ENCODE measurements at regions not wholly inside any gene's neighbourhood (a gene's known extent, or its start where the extent isn't known, plus 50 kb on each side); places are given as distances from the start of the nearest gene placed in this dataset.
"Not testable (repeated sequence)": the region's sequence is repeated elsewhere in the genome, so short reads cannot be mapped to it uniquely, and the experiment has no call there.

DNA sequence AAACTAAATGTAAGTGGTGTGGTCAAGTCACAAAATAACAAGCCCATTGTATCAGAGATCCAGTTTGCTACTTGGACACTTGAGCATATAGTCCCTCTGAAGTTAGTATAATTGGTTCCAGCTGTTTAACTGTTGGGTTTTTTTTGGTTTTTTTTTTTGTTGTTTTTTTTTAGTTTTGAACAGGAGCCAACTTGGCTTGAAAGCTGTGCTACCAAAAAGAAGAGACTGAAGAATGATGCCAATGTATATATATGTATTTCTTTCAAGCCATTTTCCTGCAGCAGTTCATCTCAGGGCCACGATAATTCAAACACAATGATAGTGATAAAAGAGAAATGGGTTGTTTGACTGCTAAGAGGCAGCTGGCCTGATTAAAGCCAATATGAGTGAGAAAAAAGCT lies 138.3 kb downstream of the PCDH18 start:
- peak; percentile 14 for DNase-seq (ENCODE audit: low read depth)

DNA sequence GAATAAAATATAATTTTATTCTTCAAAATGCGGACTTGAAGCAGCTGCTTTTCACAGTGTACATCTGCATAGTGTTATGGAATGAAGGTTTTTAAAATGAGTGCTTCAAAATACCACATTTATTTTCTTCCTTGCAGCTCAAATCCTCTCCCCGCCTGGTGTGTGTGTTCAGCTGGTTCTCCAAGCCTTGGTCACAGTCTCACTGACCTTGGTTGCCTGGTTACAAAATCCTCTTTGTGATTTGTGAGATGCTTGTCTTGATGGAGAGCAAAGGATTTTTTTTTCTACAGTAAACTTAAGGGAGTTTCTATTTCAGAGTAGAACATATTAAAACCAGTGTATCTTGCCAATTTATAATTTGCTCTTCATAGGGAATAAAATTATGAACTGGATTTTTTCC lies 139.2 kb downstream of the PCDH18 start:
- peak; percentile 85 for DNase-seq (ENCODE audit: low read depth)

DNA sequence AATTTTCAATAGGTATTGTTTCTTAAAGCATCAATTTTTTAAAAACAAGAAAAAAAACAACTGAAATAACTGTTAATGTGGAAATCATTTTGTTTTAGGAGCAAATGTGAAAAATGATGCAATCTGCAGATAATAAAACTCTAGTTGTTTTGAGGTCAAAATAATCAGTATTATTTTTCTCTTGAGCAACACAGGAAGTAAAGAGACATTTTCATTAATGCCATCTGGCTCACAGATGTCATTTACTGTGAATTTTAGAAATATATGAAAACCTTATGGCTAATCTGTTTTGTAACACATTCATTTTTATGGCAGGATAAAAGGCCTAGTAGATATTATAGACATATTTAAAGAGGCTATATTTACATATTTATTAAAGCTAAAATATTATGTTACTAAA lies 141.6 kb downstream of the PCDH18 start:
- DNase-seq (ENCODE audit: low read depth) = peak; percentile 47

DNA sequence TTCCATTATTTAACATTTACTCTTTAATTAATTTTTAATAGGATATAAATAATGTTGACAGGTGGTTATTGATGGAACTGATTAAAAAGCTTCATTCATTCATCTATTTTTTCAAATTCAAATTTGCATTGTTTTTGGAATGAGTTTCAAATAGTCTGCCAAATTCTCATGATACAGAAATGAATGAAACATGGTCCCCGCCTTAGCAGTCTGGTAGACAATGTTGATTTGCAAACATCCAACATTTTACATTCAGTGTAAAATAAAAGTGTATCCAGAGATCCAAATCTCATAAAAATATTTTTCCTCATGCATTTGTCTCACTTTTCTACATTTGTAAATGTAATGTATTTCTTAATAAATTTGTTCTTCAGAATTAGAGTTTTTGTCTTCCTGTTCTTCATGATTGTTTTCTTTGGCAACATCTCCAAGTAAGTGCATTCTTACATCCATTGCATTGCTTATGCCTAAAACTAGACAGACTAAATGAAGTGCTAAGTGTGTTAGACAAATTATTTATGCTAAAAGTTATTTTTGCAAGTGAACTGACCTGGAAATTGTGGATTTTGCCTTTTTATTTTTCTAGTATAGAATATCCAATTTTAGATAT lies 142.3 kb downstream of the PCDH18 start:
- DNase-seq (ENCODE audit: low read depth) = peak; percentile 65

DNA sequence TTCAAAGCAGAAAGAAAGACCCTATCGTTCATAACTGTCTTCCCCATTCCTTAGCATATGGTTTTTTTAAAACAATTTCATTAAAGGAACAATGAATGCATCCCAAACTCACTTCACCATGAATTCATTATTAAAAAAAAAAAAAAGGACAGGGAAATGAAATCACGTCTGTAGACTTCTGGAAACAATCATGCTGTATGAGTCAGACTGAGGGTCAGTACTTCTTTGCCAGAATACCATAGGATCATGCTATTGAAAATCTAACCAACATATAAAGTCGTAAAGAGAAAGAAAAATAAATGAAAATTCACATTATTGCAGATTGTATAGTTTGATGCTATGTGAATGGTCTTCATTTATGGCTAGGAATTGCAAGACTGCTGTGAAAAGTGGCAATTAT lies 144.4 kb downstream of the PCDH18 start:
- DNase-seq (ENCODE audit: low read depth) = peak; percentile 77

DNA sequence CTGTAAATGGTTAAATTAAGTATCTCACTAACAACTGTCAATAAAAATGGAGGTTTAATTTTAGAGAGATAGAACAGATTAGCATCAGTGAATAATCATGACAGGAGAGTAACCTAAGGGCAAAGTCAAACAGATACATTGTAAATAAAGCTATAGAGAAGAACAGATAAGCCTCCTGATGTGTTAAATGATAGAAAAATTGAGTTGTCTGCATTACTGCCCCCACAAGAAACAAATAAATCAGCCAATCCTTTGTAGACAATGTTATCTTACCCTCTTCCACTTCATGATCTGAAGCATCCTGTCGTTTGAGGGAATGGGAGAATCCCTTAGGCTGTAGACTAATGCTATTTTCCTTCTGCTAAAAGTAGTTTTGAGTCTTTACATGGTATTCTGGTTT lies 147.8 kb downstream of the PCDH18 start:
- DNase-seq (ENCODE audit: low read depth) = no peak

DNA sequence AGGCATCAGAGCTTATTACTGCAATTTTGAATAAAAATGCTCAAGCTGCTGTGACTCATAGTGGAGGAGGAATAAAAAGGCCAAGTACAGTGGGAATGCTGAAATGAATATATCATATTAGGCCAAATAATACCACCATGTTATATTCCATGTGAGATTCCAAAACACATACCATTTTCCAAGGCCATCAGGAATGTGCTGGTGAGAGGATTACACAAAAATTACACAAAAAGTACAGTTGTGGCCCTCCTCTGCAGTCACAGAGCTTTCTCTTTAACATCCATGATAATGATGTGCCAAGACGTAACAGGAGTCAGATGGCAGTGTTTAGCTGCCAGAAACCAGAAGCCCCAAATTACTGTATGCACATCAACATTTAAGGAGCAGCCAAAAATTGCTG lies 153.5 kb downstream of the PCDH18 start:
- DNase-seq (ENCODE audit: low read depth) = no peak

DNA sequence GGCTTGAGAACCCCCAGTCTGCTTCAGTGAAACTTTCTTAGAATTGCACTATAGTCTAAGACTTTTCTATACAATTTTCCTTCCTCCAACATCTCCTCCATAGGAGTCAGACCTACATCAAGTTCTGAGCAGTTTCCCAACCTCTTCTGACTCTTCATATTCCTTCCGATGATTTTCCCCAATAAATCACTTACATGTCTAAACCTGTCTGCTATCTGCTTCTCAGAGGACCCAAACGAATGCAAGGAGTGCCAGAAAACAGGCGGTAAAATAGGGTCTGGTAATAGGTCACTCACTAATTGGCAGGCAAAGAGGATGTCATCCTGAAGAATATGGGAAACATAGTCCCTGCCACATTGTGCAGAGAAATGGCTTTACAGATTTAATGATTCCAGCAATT lies 153.9 kb downstream of the PCDH18 start:
- no peak for DNase-seq (ENCODE audit: low read depth)

DNA sequence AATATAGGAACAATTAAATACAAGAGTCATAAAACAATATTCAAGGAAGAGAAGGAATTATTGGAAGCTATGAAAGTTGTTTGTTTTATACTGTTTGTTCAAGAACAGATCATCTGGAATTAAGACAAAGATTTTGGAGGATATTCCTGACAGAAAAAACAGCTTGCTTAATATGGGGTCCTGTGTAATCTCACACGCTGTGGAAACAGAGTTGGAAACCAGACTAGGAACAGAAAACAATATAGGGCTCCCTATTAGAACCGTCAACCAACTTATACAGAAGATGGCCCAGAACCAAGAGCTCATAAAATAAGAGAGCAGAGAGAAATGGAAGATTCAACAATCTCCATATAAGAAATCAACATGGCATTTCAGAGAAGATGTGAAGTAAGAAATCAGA lies 156.0 kb downstream of the PCDH18 start:
- DNase-seq (ENCODE audit: low read depth) = no peak

DNA sequence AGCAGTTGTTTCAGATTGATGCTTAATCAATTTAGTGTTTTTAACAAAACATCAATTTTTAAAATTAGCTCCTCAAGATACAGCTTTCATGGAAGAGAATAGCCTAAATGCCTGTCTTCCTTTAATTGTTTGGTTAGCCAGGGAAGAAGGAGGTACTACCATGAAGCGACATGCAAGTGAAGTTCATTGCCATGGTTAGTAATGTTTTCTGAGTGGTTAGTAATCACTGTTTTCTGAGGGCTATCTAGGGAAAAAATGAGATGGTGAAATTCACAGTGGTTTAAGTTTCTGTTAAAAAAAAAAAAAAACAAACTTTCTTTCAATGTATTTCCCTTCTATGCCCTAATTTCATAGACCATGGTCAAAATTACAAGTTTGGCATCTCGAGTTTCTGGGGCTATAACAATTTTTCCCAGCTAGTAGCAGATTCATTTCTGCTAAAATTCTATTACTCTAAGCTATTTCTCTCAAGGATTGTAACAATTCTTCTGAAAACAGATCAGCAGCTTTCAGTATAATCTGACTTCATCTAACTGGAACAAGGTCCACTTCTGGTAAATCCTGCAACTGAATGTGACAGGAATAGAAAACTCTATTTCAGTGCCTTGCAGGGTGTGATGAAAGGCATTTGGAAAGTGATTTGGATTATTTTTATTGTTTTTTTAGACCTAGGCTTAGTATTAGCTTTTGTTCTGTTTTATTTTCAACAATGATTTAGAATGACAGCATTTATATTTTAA lies 157.0 kb downstream of the PCDH18 start:
- no peak for DNase-seq (ENCODE audit: low read depth)

DNA sequence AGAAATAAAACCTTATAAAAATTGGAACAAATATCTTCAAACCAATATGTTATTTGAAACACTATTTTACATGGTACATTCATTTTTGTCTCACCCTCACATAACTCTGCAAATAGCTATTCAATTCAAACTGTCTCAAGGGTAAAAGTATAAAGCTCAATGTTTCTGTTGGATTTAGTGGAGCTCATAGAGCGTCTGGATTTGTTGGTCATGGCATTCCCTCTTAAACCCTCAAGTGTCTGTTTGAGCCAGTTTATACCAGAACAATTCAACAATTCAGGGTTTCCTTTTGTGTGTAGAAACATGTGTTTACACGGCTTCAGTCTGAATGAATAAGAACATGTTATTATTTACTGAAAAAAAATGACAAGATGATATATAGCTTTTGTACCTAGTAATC lies 161.6 kb downstream of the PCDH18 start:
- no peak for DNase-seq (ENCODE audit: low read depth)

DNA sequence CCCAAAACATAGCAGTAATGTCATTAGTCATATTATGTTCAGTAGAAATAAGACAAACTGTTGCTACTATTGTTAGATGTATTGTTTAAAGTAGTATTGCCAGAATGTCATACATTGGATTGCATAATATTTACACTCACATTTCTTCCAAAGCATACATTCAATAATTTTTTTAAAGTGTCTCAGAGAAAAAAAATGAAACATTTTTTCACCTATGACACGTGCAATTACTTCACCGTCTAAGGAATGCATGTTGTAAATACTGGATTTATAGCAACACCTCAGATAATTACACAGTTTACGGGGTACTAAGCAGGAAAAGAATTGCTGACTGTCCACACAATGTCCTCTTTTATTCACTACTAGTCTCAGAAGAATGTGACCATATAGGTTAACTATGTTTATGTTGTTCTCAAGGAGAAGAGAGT lies 162.1 kb downstream of the PCDH18 start:
- peak; percentile 82 for DNase-seq (ENCODE audit: low read depth)

DNA sequence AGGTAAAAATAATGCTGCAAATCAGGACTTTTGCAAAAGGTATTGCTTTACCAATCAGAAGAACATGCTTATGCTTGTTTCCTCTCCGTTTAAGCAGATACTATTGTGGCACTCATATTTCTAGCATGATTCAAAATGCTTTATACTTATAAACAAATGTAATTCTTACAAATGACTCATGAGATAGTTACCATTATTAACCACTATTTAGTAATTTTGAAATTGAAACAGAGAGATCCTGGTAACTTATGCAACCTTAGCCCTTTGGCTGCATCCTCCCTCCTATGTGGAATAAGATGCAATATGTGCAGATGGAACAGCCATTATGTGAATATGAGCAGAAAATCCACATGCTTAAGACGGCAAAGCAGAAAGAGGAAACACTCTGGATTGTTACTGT lies 164.7 kb downstream of the PCDH18 start:
- DNase-seq (ENCODE audit: low read depth) = peak; percentile 91

DNA sequence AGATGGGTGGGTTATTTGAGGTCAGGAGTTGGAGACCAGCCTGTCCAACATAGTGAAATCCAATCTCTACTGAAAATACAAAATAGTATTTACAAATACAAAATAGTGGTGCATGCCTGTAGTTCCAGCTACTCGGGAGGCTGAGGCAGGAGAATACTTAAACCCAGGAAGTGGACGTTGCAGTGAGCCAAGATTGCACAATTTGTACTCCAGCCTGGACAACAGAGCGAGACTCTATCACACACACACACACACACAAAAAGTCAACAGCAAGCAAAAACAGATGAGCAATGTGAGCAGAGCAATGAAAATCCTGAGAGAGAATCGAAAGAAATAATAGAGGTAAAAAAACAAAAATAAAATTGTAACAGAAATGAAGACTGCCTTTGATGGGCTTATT lies 168.8 kb downstream of the PCDH18 start:
- peak; percentile 39 for DNase-seq (ENCODE audit: low read depth)

DNA sequence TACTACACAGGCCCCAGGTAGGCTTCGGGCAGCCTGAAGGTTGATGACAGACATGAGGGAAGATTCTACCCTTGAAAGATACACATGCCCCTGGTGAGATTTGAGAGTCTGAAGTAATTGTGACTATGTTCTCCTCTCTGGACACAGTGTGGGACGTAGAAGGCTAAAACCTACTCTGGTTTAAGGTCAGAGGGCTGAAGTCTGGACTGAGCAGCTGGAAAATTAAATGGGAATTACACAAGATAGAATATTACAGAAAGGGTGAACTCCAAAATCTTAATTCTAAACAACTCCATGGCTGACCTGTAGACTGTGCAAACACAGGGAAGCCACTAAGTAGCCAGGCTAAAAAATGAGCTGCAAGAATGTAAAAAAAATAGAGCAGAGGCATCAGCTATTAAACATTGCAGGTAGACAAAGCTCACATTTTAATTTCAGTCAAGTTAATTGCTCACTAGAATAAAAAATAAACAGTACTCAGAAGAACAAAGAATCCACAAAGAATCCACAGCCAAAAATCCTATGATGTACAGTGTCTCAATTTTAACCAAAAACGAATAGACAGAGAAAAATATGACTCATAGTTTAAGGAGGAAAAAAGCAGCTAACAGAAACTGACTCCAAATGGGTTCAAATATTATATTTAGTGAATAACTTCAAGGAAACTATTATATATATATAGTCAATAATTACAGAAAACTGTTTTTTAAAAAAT lies 170.4 kb downstream of the PCDH18 start:
- DNase-seq (ENCODE audit: low read depth) = no peak

DNA sequence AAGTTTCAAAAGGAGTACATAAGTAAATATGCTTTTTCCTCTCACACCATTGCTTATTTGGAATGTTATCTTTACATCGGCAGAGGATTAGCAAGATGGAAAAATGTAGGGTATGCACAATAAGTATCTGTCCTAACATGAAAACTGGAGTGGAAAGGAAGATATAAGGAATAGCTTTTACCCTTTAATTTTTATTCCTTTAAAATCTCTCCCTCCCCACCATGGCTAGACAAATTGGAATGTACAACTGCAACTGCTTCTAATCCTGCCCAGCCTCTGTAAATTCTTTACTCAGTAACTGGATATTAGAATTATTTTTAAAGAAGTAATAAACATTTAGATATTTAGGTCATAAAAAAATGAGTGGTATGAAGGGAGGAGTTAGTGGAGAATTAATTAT lies 171.5 kb downstream of the PCDH18 start:
- peak; percentile 47 for DNase-seq (ENCODE audit: low read depth)

DNA sequence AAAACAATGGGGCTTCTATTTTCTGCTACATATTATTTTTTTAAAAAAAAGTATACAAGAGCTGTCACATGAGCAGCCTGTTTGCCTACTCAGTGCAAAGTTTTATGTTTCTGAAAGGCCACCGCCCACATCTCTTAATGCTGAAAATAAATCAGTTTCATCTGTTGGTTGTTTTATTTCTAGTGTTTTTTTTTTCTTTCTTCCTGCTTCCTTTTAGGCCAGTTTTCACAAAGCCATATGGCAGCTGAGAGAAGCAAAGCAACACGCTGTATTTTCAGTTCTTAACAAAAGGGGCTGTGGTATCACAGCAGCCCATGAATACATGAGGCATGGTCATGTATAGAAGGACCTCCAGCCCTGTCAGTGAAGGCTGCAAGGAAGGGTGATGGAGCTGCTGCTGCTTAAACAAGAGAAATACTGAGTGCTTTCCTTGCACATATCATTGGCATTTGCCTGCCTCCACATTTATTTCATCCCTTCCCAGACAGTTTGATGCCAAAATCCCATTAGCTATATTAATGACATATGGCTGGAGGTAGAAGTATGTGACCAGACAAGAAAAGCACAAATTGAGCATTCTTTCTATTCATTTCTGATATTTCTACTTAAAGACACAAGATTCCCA lies 172.5 kb downstream of the PCDH18 start:
- no peak for DNase-seq (ENCODE audit: low read depth)

DNA sequence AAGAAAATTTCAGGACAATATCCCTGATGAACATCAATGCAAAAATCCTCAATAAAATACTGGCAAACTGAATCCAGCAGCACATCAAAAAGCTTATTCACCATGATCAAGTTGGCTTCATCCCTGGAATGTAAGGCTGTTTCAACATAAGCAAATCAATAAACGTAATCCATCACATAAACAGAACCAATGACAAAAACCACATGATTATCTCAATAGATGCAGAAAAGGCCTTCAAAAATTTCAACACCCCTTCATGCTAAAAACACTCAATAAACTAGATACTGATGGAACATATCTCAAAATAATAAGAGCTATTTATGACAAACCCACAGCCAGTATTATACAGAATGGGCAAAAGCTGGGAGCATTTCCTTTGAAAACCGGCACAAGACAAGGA lies 177.7 kb downstream of the PCDH18 start:
- not testable (repeated sequence) for DNase-seq (ENCODE audit: low read depth)

DNA sequence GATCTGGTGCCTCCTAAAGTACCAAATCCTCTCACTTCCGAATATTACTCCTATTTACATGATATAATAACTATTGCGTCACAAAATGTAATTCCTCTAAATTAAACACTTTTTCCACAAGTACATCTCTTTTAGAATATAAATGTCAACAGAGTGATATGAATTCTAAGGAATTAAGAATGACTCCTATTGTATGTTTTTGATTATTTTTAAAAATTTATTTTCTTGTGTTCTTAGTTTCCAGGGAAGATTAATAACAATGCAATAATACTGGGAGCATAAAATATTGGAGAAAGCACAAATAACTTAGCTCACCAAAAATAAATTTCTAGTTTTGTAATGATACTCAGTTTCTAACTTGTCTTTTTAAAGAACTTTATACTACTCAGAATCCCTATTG lies 184.9 kb downstream of the PCDH18 start:
- no peak for DNase-seq (ENCODE audit: low read depth)

DNA sequence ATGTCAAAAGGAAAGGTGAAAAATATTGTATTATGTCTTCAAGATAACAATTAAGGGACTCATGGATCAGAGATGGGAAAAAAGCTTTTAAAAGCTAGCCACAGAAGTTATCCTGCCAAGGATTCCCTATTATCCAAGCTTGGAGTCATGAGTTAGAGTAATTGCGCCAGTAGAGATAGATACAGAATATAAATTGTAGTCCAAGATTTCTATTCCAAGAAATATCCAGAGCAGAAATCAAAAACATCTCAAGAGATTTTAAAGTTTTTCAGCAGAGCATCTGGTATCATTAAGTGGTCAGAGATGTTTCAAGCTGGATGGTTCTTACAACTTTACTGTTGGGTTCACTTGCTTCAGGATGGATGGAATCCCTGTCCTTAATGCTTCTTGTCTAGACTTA lies 186.7 kb downstream of the PCDH18 start:
- no peak for DNase-seq (ENCODE audit: low read depth)

DNA sequence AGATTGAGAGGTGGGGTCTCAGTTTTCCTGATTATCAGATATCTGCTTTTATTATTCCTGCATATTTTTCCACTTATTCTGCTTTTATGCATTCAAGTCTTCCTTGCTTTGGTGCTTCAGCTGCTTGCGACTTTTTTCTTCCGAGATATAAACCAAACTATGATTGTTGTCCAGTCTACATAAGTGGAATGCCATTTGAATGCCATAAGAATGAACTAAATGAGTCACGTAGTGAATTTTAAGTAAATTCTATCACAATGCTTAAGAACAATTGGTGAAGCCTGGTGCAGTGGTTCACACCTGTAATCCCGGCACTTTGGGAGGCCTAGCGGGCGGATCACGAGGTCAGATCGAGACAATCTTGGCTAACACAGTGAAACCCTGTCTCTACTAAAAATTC lies 189.1 kb downstream of the PCDH18 start:
- DNase-seq (ENCODE audit: low read depth) = peak; percentile 75

DNA sequence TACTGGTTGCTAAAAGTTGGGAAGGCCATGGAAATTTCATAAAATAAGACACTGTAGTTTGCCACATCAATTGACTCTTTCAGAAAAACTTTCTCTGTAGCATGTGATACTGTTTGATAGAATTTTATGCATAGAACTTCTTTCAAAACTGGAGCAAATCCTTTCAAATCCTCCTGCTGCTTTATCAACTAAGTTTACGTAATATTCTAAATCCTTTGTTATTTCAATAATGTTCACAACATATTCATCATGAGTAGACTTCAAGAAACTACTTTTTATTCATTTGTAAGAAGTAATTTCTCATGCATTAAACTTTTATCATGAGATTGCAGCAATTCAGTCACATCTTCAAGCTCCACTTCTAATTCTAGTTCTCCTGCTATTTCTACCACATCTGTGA lies 199.3 kb downstream of the PCDH18 start:
- DNase-seq (ENCODE audit: low read depth) = peak; percentile 30

DNA sequence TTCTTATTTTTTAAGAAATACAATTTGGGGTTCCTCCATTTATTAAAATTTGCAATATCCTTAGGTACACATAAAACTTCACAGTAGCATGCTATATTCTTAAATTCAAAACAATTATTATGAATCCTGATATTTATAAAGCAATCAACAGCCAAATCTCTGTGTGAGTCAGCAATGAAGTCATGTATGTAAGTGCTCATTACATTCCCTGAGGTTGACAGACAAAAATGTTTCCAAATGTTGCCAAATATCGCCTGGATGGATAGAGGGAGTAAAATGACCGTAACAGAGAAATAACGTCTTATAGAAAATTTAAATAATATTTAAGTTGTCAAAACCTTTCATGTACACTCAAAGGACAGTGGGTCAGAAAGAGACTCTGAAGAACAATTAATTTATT lies 220.0 kb downstream of the PCDH18 start:
- peak; percentile 80 for DNase-seq (ENCODE audit: low read depth)
